Activated B cell treated with CpG ODN at 0.5 μM for 24 hours (primary cell): ENCODE measurements at regions not wholly inside any gene's neighbourhood (a gene's known extent, or its start where the extent isn't known, plus 50 kb on each side); places are given as distances from the start of the nearest gene placed in this dataset.

ENCODE experiments used
- ATAC-seq: fragments of 200-7000 bp; cut with Tn5 transposase; one replicate; pipeline ENCODE4 v1.10.0; 2021; ENCODE audit warnings: low read depth, mild to moderate bottlenecking, moderate library complexity
- CTCF ChIA-PET: fragments of 350-600 bp; sonication (Branson Sonifier 250); formaldehyde crosslinking; loops from one replicate; lab custom pipeline; 2021; ENCODE audit warnings: antibody characterized with exemption; lab: Charles Lee
- POLR2A ChIA-PET: fragments of 350-600 bp; sonication (Branson Sonifier 250); formaldehyde crosslinking; loops from one replicate; lab custom pipeline; 2021; ENCODE audit warnings: antibody characterized with exemption; lab: Charles Lee
- DNase-seq: peaks from one replicate; pipeline ENCODE4 v3.0.0; 2022
- H3K27ac Mint-ChIP-seq: one replicate; pipeline ENCODE4 v1.8.0; 2020; ENCODE audit warnings: mixed read lengths
- H3K27me3 Mint-ChIP-seq: one replicate; pipeline ENCODE4 v1.8.0; 2021; ENCODE audit warnings: mixed read lengths
- H3K36me3 Mint-ChIP-seq: one replicate; pipeline ENCODE4 v1.8.0; 2021; ENCODE audit warnings: low read depth, mixed read lengths
- H3K4me1 Mint-ChIP-seq: one replicate; pipeline ENCODE4 v1.8.0; 2021; ENCODE audit warnings: mixed read lengths
- H3K4me3 Mint-ChIP-seq: one replicate; pipeline ENCODE4 v1.8.0; 2020; ENCODE audit warnings: mild to moderate bottlenecking, mixed read lengths
- H3K9me3 Mint-ChIP-seq: one replicate; pipeline ENCODE4 v1.8.0; 2020; ENCODE audit warnings: mixed read lengths
- intact Hi-C: fragments of 100-400 bp; cut with micrococcal nuclease; formaldehyde crosslinking; loops from one replicate; pipeline ENCODE4 v1.15.1; 2024
- TF ChIP-seq, protein P1 (sequence below): fragments of 200-600 bp; IDR thresholded peaks from one replicate; pipeline ENCODE4 v1.8.0; 2022; ENCODE audit warnings: antibody characterized with exemption, mild to moderate bottlenecking

DNA sequence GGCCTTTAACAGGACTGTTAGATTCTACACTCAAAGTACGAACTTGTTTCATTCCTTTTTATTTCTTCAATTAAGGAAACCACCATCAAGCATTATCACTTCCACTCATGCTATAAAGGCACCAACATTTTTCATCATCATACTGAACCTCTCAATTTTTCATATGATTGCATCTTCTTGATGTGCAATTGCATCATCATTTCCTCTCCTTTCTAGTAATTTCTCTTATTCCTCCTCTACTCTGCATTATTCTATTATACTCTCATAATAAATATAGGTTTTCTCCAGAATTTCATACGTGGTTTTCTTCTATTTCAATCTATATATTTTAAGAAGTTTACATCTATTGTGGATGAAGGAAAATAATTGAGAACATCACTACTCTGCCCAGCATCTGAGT, 506.2 kb upstream of the ZNF385D start:
- Mint-ChIP-seq H3K36me3 (no peaks in the 10 kb centered on the region), H3K4me3 (no peak overlapping the region), H3K27ac (no peak overlapping the region), H3K4me1 (no peaks in the 10 kb centered on the region), H3K9me3 (no peaks in the 10 kb centered on the region), H3K27me3 (no peaks in the 10 kb centered on the region)
- intact Hi-C loops, result no loop called here
- TF ChIP-seq, protein P1, sequence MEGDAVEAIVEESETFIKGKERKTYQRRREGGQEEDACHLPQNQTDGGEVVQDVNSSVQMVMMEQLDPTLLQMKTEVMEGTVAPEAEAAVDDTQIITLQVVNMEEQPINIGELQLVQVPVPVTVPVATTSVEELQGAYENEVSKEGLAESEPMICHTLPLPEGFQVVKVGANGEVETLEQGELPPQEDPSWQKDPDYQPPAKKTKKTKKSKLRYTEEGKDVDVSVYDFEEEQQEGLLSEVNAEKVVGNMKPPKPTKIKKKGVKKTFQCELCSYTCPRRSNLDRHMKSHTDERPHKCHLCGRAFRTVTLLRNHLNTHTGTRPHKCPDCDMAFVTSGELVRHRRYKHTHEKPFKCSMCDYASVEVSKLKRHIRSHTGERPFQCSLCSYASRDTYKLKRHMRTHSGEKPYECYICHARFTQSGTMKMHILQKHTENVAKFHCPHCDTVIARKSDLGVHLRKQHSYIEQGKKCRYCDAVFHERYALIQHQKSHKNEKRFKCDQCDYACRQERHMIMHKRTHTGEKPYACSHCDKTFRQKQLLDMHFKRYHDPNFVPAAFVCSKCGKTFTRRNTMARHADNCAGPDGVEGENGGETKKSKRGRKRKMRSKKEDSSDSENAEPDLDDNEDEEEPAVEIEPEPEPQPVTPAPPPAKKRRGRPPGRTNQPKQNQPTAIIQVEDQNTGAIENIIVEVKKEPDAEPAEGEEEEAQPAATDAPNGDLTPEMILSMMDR, result no peak
- POLR2A ChIA-PET, result no interaction called here
- CTCF ChIA-PET, result no interaction called here
- no peak for DNase-seq
- ATAC-seq, result no peak

DNA sequence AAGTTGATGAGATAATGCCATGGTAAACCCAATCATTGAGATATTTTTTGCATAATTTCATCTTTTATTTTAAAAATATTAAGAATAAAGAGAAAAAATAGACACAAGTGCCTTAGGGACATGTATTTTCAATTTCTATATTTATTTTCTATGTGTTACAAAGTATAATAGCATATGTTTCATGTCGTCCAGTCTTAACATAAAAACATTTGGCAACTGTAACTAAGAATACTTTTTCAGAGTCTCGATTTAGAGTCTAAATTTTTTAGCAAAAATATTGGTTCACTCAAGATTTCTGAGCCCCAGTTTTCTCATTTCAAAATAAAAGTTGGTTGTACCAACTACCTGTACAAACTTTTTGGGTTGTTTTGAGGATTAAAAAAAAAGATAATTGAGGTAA, 511.4 kb upstream of the ZNF385D start:
- POLR2A ChIA-PET, result no interaction called here

DNA sequence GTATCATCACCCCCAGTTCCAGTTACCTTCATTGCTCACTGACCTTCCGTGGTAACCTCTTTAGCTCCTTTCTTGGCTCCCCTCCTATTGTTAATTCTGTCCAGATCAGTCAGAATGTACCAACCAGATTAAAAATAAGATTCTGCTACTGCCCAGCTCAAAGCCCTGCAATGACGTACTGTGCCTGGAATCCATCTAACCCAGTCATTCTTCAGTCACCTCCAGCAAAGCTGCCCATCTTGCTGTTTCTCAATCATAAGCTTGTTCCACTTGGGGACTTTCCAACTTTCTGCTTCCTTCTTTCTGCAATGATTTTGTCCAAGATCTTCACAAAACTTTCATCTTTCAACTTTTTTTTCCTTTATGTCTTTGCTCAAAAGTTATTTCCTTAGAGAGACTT, 512.0 kb upstream of the ZNF385D start:
- peaks cover 2% of the 10 kb centered on the region for H3K9me3 Mint-ChIP-seq
- DNase-seq (no peak), ATAC-seq (no peak)
- intact Hi-C loops, result no loop called here
- ChIA-PET CTCF (no interaction called here), POLR2A (no interaction called here)
- H3K4me3 Mint-ChIP-seq, result no peak overlapping the region
- TF ChIP-seq, protein P1, result no peak
- H3K4me1 Mint-ChIP-seq, result no peaks in the 10 kb centered on the region
- H3K36me3 Mint-ChIP-seq, result no peaks in the 10 kb centered on the region
- H3K27ac Mint-ChIP-seq, result no peak overlapping the region
- H3K27me3 Mint-ChIP-seq, result no peaks in the 10 kb centered on the region

More for the DNA sequence above, 511.4 kb upstream of the ZNF385D start:
- TF ChIP-seq, protein P1, result no peak
- H3K27ac Mint-ChIP-seq, result no peak overlapping the region
- H3K9me3 Mint-ChIP-seq, result peaks cover 2% of the 10 kb centered on the region
- ATAC-seq (no peak), DNase-seq (no peak)
- CTCF ChIA-PET, result no interaction called here
- no peaks in the 10 kb centered on the region for H3K4me1 Mint-ChIP-seq
- intact Hi-C loops, result no loop called here
- no peaks in the 10 kb centered on the region for H3K27me3 Mint-ChIP-seq
- H3K36me3 Mint-ChIP-seq, result no peaks in the 10 kb centered on the region
- no peak overlapping the region for H3K4me3 Mint-ChIP-seq

DNA sequence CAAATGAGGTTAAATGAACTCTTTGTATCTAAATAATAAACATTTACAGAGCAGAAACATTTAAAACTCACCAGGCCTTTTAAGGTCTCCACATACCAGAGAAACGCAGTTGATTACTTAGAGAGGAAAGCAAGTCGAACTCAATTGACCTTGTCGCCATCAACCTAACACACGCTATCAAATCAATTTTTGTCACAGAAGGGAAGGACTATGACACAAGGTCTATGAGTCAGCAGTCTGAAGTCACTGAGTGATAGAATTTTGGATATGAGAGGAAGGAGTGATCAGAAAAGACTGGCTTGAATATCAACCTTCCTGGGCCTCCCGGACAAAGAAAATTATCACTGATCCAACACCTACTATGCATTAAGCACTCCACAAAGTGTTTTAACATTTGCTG, 514.4 kb upstream of the ZNF385D start:
- Mint-ChIP-seq H3K4me3 (no peak overlapping the region), H3K4me1 (no peaks in the 10 kb centered on the region), H3K27ac (no peak overlapping the region), H3K36me3 (no peaks in the 10 kb centered on the region), H3K9me3 (peaks cover 2% of the 10 kb centered on the region), H3K27me3 (no peaks in the 10 kb centered on the region)
- CTCF ChIA-PET, result no interaction called here
- ATAC-seq, result no peak
- POLR2A ChIA-PET, result no interaction called here
- intact Hi-C loops, result no loop called here
- TF ChIP-seq, protein P1, result no peak
- DNase-seq, result no peak

DNA sequence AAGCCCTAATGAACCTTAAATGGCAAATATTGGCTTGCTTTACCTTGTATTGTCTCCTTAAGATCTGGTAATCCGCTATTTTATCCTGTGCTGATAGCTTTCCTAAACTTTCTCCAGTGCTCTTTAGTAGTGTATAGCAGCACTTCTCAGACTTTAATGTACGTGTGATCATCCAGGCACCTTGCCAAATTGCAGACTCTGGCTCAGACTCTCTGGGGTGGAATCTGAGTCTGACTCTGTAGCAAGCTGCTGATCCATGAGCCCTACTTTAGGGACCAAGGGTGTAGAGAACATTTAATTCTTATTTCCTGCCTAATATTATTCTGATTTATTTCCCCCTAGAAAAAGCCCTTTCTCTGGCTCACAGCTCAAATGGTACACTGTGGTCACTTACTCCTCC, 518.8 kb upstream of the ZNF385D start:
- ChIA-PET POLR2A (no interaction called here), CTCF (no interaction called here)
- Mint-ChIP-seq H3K4me1 (no peaks in the 10 kb centered on the region), H3K27ac (no peak overlapping the region), H3K27me3 (no peaks in the 10 kb centered on the region), H3K4me3 (no peak overlapping the region), H3K36me3 (no peaks in the 10 kb centered on the region), H3K9me3 (peaks cover 2% of the 10 kb centered on the region)
- ATAC-seq (no peak), DNase-seq (no peak)
- intact Hi-C loops, result no loop called here
- TF ChIP-seq, protein P1, result no peak
